Natural killer cell (primary cell): ENCODE measurements at regions not wholly inside any gene's neighbourhood (a gene's known extent, or its start where the extent isn't known, plus 50 kb on each side); places are given as distances from the start of the nearest gene placed in this dataset.

Source experiments
- ATAC-seq, 3 donors: fragments of 150-1000 bp in 2 of 3; fragments of 200-7000 bp in 1 of 3; cut with Tn5 transposase; 1 replicate in 1 of 3; 2 replicates in 2 of 3; pipeline ENCODE4 v1.10.0; 2021; ENCODE audit warnings: mild to moderate bottlenecking in 2 of 3, moderate library complexity in 2 of 3
- DNase-seq, 2 donors: peaks; one replicate each; pipeline versions ENCODE4 v3.0.0 to v3.0.0-alpha.2; 2013 to 2021; ENCODE audit warnings: mixed read lengths in 1 of 2
- H3K27ac ChIP-seq: one replicate; pipeline ENCODE4 v1.5.1; 2013; ENCODE audit warnings: mild to moderate bottlenecking, low read length
- H3K27me3 ChIP-seq: one replicate; pipeline ENCODE4 v1.6.1; 2013; ENCODE audit warnings: low read length; ENCODE audit not compliant: control insufficient read depth, insufficient read depth
- H3K36me3 ChIP-seq: one replicate; pipeline ENCODE4 v1.6.1; 2013; ENCODE audit warnings: low read length; ENCODE audit not compliant: control insufficient read depth, insufficient read depth
- H3K4me1 ChIP-seq: one replicate; pipeline ENCODE4 v1.6.1; 2013; ENCODE audit warnings: low read length; ENCODE audit not compliant: control insufficient read depth, insufficient read depth
- H3K4me3 ChIP-seq: one replicate; pipeline ENCODE4 v1.5.1; 2013; ENCODE audit warnings: low read length
- H3K9me3 ChIP-seq: one replicate; pipeline ENCODE4 v1.6.1; 2013; ENCODE audit warnings: low read length; ENCODE audit not compliant: control insufficient read depth, insufficient read depth
- H3K27ac Mint-ChIP-seq, 2 donors: one replicate each; pipeline ENCODE4 v1.8.0; 2022; ENCODE audit warnings: mild to moderate bottlenecking in 2 of 2, mixed read lengths in 2 of 2, moderate library complexity in 1 of 2
- H3K27me3 Mint-ChIP-seq, 2 donors: one replicate each; pipeline ENCODE4 v1.8.0; 2022; ENCODE audit warnings: low read depth in 2 of 2, mixed read lengths in 2 of 2
- H3K36me3 Mint-ChIP-seq: one replicate; pipeline ENCODE4 v1.8.0; 2022; ENCODE audit warnings: mixed read lengths
- H3K4me1 Mint-ChIP-seq, 2 donors: one replicate each; pipeline ENCODE4 v1.8.0; 2022; ENCODE audit warnings: mixed read lengths in 2 of 2
- H3K4me3 Mint-ChIP-seq: one replicate; pipeline ENCODE4 v1.8.0; 2022; ENCODE audit warnings: mild to moderate bottlenecking, moderate library complexity, mixed read lengths
- H3K9me3 Mint-ChIP-seq, 2 donors: one replicate each; pipeline ENCODE4 v1.8.0; 2022; ENCODE audit warnings: mixed read lengths in 2 of 2
- WGBS: methylation state at CpG from one replicate; pipeline ENCODE4 v1.1.7; 2013; ENCODE audit warnings: missing lambda C conversion rate; ENCODE audit not compliant: insufficient coverage; 5-methylcytosine and 5-hydroxymethylcytosine counted together
- intact Hi-C: fragments of 100-400 bp; cut with micrococcal nuclease; formaldehyde crosslinking; loops from one replicate; pipeline ENCODE4 v1.14.2; 2022
- TF ChIP-seq, protein P1 (sequence below): fragments of 200-600 bp; IDR thresholded peaks from one replicate; pipeline ENCODE4 v1.8.0; 2022; ENCODE audit warnings: antibody characterized with exemption

DNA sequence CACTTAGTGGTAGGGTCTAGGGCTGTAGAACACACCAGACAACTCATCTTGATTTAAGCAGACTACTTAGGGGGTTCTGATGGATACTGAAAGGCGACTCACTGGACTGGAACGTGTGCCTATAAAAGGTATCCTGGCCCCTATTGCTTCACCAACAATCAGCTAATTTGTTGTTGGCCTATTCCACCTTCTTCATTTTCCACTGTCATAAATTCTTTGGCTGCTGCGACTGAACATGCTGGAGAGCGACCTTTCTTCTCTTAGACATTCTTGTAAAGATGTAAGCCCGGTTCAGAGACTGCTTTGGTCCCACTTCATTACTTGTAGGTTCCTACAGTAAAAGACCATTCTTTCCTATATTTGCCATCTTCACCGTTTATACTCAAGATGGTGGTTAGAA, 609.9 kb upstream of the CITED2 start:
- H3K27me3 Mint-ChIP-seq = peaks cover 0 to 5% of the 10 kb centered on the region in 2 donors
- intact Hi-C loops = no loop called here
- Histone ChIP-seq H3K36me3 (no peaks in the 10 kb centered on the region), H3K4me1 (no peaks in the 10 kb centered on the region), H3K4me3 (no peak overlapping the region), H3K9me3 (no peaks in the 10 kb centered on the region), H3K27ac (no peak overlapping the region), H3K27me3 (no peaks in the 10 kb centered on the region)
- peaks cover 0 to 5% of the 10 kb centered on the region in 2 donors for H3K4me1 Mint-ChIP-seq
- WGBS = 92% methylated on average over 5 of the region's 6 CpGs
- H3K36me3 Mint-ChIP-seq = no peaks in the 10 kb centered on the region
- H3K27ac Mint-ChIP-seq = no peak overlapping the region
- H3K9me3 Mint-ChIP-seq = no peaks in the 10 kb centered on the region
- ATAC-seq (no peak), DNase-seq (no peak)
- H3K4me3 Mint-ChIP-seq = no peak overlapping the region
- TF ChIP-seq, protein P1, sequence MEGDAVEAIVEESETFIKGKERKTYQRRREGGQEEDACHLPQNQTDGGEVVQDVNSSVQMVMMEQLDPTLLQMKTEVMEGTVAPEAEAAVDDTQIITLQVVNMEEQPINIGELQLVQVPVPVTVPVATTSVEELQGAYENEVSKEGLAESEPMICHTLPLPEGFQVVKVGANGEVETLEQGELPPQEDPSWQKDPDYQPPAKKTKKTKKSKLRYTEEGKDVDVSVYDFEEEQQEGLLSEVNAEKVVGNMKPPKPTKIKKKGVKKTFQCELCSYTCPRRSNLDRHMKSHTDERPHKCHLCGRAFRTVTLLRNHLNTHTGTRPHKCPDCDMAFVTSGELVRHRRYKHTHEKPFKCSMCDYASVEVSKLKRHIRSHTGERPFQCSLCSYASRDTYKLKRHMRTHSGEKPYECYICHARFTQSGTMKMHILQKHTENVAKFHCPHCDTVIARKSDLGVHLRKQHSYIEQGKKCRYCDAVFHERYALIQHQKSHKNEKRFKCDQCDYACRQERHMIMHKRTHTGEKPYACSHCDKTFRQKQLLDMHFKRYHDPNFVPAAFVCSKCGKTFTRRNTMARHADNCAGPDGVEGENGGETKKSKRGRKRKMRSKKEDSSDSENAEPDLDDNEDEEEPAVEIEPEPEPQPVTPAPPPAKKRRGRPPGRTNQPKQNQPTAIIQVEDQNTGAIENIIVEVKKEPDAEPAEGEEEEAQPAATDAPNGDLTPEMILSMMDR = no peak

DNA sequence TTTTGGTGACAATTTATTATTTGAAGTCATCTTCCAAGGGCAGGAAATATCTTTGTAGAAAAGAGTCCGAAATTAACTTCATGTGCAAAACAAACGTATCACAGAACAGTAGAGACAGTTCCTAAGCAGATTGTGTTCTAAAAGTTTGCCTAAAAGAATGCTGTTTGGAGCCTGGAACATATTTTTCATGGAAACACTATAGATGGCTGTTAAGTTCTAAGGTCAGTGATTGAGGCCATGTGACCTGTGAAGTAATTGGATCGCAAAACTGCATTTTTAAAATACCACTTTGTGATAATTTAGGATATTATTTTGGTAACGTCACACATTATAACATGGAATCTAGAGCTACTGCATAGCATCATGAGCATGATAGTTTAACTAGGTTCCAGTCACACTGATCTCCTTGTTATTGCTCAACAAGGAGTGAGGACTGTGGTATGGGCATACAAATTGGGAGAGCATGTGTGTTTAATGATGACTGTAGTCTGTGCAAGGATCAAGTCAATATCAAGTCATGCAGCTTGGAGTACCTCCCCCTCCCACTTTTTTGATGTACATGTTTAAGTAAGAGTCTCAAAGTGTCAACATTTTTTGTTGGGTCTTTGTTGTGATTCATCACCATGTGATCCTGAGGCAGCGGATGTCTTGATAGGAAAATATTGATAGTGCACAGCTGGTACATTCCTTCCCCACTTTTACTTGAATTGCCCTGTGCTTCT, 609.3 kb upstream of the CITED2 start:
- Histone ChIP-seq H3K4me1 (no peaks in the 10 kb centered on the region), H3K36me3 (no peaks in the 10 kb centered on the region), H3K4me3 (no peak overlapping the region), H3K27ac (no peak overlapping the region), H3K27me3 (no peaks in the 10 kb centered on the region), H3K9me3 (no peaks in the 10 kb centered on the region)
- Mint-ChIP-seq H3K36me3 (no peaks in the 10 kb centered on the region), H3K4me3 (no peak overlapping the region), H3K9me3 (no peaks in the 10 kb centered on the region), H3K27me3 (peaks cover 0 to 5% of the 10 kb centered on the region in 2 donors), H3K27ac (no peak overlapping the region), H3K4me1 (peaks cover 0 to 5% of the 10 kb centered on the region in 2 donors)
- 90% methylated on average over 5 of the region's 5 CpGs for WGBS
- no peak for DNase-seq
- ATAC-seq = no peak
- TF ChIP-seq, protein P1 = no peak
- intact Hi-C loops = no loop called here

DNA sequence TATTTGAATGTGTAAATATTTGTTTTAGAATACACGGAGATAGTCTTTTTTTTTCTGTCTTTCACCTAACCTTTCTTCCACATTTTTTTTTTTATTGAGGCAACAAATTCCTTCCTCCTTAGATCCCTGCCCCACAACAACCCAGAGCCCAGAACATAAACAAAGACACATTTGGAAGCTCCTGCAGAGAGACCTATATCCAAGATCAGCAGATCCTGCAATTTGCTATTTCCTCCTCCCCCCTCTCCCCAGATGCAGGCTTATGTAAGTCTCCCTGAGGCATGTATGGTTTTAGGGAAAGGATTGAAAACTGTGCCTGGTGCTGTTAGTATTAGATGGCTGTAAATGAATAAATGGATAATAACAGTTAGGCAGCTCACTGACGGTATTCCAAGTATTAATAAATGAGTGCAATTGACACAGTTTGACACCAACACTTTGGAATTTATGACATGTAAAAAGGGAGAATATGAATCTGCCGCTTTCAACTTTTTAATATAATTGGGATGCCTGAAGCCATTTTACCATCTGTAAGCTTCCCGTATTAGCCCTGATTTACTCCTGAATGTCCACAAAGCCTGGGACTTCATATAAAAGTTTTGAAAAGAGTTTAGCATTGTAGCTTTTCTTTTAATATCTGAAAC, 608.3 kb upstream of the CITED2 start:
- H3K4me3 Mint-ChIP-seq = no peak overlapping the region

More for the DNA sequence above, 608.3 kb upstream of the CITED2 start:
- Histone ChIP-seq H3K9me3 (no peaks in the 10 kb centered on the region), H3K4me1 (no peaks in the 10 kb centered on the region), H3K4me3 (no peak overlapping the region), H3K27ac (no peak overlapping the region), H3K36me3 (no peaks in the 10 kb centered on the region), H3K27me3 (no peaks in the 10 kb centered on the region)
- DNase-seq (no peak), ATAC-seq (no peak)
- Mint-ChIP-seq H3K4me1 (peaks cover 0 to 5% of the 10 kb centered on the region in 2 donors), H3K27me3 (peaks cover 0 to 5% of the 10 kb centered on the region in 2 donors), H3K36me3 (no peaks in the 10 kb centered on the region), H3K27ac (no peak overlapping the region), H3K9me3 (no peaks in the 10 kb centered on the region)
- TF ChIP-seq, protein P1 = no peak
- 100% methylated on average over 3 of the region's 4 CpGs for WGBS
- intact Hi-C loops = no loop called here
